ENCODE measurements at regions not wholly inside any gene's neighbourhood (a gene's known extent, or its start where the extent isn't known, plus 50 kb on each side); places are given as distances from the start of the nearest gene placed in this dataset.
"Not testable (repeated sequence)": the region's sequence is repeated elsewhere in the genome, so short reads cannot be mapped to it uniquely, and the experiment has no call there.

DNA sequence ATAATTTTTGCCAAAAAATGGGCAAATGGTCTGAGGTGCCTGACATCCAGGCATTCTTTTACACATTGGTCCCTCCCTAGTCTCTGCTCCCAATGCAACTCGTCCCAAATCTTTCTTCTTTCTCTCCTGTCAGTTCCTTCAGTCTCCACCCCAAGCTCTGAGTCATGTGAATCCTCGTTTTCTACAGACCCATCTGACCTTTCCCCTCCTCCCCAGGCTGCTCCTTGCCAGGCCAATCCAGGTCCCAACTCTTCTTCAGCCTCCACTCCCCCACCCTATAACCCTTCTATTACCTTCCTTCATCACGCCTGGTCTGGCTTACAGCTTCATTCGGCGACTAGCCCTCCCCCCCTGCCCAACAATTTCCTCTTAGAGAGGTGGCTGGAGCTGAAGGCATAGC is 55.3 kb downstream of the BBS10 start:
- H3K36me3 ChIP-seq (ENCODE audit: control insufficient read depth in 5 of 5, insufficient read depth in 5 of 5, low read length in 5 of 5); H3K4me3 ChIP-seq (ENCODE audit: low read depth in 1 of 5, low read length in 5 of 5); H3K27me3 ChIP-seq (ENCODE audit: control insufficient read depth in 5 of 5, insufficient read depth in 4 of 5, low read length in 5 of 5); H3K9ac ChIP-seq (ENCODE audit: low read length in 5 of 5); H3K9me3 ChIP-seq (ENCODE audit: control insufficient read depth in 5 of 5, low read length in 5 of 5); H3K27ac ChIP-seq (ENCODE audit: low read depth, low read length): not testable (repeated sequence)
- H3K4me1 ChIP-seq (ENCODE audit: control insufficient read depth in 5 of 5, insufficient read depth in 5 of 5, low read length in 5 of 5), result peaks cover 0 to 14% (median 5%) of the 10 kb centered on the region in 5 donors

DNA sequence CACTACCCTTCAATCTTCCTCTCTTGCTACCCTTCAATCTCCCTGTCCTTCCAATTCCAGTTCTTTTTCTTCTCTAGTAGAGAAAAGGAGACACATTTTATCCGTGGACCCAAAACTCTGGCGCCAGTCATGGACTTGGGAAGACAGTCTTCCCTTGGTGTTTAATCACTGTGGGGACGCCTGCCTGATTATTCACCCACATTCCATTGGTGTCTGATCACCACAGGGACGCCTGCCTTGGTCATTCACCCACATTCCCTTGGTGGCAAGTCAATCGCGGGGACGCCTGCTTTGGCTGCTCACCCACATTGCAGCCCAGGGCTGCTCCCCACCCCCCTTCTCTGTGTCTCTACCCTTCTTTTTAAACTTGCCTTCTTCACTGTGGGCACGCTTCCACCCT is 55.9 kb downstream of the BBS10 start:
- H3K36me3 ChIP-seq (ENCODE audit: control insufficient read depth in 5 of 5, insufficient read depth in 5 of 5, low read length in 5 of 5); H3K9me3 ChIP-seq (ENCODE audit: control insufficient read depth in 5 of 5, low read length in 5 of 5); H3K9ac ChIP-seq (ENCODE audit: low read length in 5 of 5); H3K4me3 ChIP-seq (ENCODE audit: low read depth in 1 of 5, low read length in 5 of 5); H3K27ac ChIP-seq (ENCODE audit: low read depth, low read length); H3K27me3 ChIP-seq (ENCODE audit: control insufficient read depth in 5 of 5, insufficient read depth in 4 of 5, low read length in 5 of 5): not testable (repeated sequence)
- H3K4me1 ChIP-seq (ENCODE audit: control insufficient read depth in 5 of 5, insufficient read depth in 5 of 5, low read length in 5 of 5), result peaks cover 0 to 14% (median 5%) of the 10 kb centered on the region in 5 donors

DNA sequence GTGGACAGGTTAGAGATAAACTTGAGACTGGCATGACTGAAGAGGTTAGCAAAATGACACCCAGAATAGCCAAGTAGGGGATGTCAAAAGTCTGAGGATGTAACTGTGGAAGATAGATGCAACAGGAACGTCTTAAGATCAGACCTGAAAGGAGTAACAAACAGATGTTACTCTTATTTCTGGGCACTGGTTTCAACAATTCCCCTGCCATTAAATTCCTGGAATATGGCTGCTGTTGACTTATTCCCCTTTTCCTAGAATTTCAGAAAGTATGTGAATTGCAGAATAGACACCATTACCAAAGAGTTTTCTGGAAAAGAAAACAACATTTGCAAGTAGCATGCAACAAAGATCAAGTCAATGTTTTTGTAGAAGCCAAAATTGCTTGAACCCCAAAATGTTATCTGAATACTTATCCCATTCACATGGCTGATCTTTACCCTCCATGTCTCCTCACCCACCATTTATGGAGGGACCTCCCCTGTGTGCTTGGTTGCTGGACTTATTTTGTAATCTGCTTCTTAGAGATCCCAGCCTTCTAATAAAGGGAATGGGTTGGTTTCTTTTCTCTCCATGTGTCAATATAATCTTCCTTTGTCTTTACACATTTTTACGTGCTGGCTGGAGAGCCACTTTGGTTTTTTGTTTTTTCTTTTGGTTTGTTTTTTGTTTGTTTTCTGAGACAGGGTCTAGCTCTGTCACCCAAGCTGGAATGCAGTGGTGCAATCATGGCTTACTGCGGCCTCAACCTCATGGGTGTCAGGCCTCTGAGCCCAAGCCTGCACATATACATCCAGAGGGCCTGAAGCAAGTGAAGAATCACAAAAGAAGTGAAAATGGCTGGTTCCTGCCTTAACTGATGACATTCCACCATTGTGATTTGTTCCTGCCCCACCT is 57.0 kb downstream of the BBS10 start:
- H3K4me3 ChIP-seq (ENCODE audit: low read depth in 1 of 5, low read length in 5 of 5), result no peak overlapping the region
- H3K9me3 ChIP-seq (ENCODE audit: control insufficient read depth in 5 of 5, low read length in 5 of 5), result peaks cover 0 to 2% (median 0%) of the 10 kb centered on the region in 5 donors
- H3K27ac ChIP-seq (ENCODE audit: low read depth, low read length), result peak overlapping the region; percentile 72
- no peaks in the 10 kb centered on the region for H3K36me3 ChIP-seq (ENCODE audit: control insufficient read depth in 5 of 5, insufficient read depth in 5 of 5, low read length in 5 of 5)
- no peaks in the 10 kb centered on the region for H3K27me3 ChIP-seq (ENCODE audit: control insufficient read depth in 5 of 5, insufficient read depth in 4 of 5, low read length in 5 of 5)
- peaks cover 0 to 14% (median 5%) of the 10 kb centered on the region in 5 donors for H3K4me1 ChIP-seq (ENCODE audit: control insufficient read depth in 5 of 5, insufficient read depth in 5 of 5, low read length in 5 of 5)
- H3K9ac ChIP-seq (ENCODE audit: low read length in 5 of 5), result peak overlapping the region in 2 of 5 donors; percentile 1 to 66

DNA sequence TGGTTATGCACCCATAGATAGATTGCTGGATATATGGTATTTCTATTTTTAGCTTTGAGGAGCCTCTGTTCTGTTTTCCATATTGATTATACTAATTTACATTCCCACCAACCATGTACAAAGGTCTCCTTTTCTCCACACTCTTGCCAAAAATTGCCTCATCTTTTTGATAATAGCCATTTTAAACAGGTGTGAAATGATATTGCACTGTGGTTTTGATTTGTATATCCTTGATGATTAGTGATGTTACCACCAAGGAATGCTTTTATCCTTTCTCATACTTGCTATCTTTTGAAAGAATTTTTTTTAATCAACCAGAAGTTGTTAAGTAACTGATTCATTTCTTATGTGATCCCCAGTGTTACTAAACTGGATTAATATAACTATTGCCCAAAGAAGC is 60.0 kb downstream of the BBS10 start:
- no peaks in the 10 kb centered on the region for H3K9me3 ChIP-seq (ENCODE audit: control insufficient read depth in 5 of 5, low read length in 5 of 5)
- peaks cover 0 to 17% (median 5%) of the 10 kb centered on the region in 5 donors for H3K4me1 ChIP-seq (ENCODE audit: control insufficient read depth in 5 of 5, insufficient read depth in 5 of 5, low read length in 5 of 5)
- H3K4me3 ChIP-seq (ENCODE audit: low read depth in 1 of 5, low read length in 5 of 5), result no peak overlapping the region
- no peaks in the 10 kb centered on the region for H3K36me3 ChIP-seq (ENCODE audit: control insufficient read depth in 5 of 5, insufficient read depth in 5 of 5, low read length in 5 of 5)
- H3K9ac ChIP-seq (ENCODE audit: low read length in 5 of 5), result no peak overlapping the region
- H3K27ac ChIP-seq (ENCODE audit: low read depth, low read length), result no peak overlapping the region
- H3K27me3 ChIP-seq (ENCODE audit: control insufficient read depth in 5 of 5, insufficient read depth in 4 of 5, low read length in 5 of 5), result no peaks in the 10 kb centered on the region

DNA sequence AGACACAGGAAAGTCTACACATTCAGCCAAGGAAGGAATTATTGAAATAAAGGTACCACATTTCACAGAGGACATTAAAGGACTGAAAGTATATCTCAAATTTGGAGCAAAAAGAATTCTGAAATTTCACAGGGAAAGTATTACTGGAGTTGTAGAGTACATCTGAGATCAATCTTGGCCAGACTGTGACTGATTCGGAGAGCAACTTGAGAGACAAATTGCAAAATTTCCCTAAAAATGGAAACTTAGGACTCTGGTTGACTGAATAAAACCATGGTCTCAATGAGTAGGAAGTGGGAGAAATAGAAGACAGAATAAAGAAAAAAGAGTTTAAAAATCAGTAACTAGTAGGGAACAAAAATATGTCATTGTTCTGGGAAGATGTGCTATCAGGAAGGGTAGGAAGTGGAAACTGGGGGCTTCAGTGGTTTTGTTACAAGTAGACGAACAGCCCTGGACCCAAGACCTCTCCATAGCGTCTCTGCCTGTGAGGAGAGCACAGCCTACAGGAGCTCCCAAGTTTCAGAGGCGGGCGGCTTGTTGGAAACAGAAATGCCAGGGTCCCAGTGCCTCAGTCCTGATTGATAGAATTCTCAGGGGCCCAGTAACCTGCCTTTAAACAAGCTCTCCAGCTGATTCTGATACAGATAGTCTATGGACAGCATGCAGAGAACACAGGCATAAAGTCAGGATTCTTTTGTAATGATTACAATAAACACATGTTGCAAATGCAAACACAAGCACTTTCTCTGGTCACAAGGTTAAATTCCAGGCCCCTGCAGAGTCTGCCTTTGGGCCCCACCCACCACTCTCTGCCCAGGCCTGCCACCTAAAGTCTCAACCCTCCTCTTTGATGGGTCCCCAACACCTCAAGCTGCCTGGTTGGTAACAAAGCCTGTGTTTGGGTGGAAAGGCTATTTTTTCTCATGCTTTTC is 63.1 kb downstream of the BBS10 start:
- Histone ChIP-seq H3K9ac (ENCODE audit: low read length in 5 of 5) (no peak overlapping the region), H3K9me3 (ENCODE audit: control insufficient read depth in 5 of 5, low read length in 5 of 5) (no peaks in the 10 kb centered on the region), H3K27me3 (ENCODE audit: control insufficient read depth in 5 of 5, insufficient read depth in 4 of 5, low read length in 5 of 5) (no peaks in the 10 kb centered on the region), H3K36me3 (ENCODE audit: control insufficient read depth in 5 of 5, insufficient read depth in 5 of 5, low read length in 5 of 5) (no peaks in the 10 kb centered on the region), H3K4me1 (ENCODE audit: control insufficient read depth in 5 of 5, insufficient read depth in 5 of 5, low read length in 5 of 5) (peaks cover 0 to 9% (median 0%) of the 10 kb centered on the region in 5 donors), H3K27ac (ENCODE audit: low read depth, low read length) (no peak overlapping the region), H3K4me3 (ENCODE audit: low read depth in 1 of 5, low read length in 5 of 5) (no peak overlapping the region)

DNA sequence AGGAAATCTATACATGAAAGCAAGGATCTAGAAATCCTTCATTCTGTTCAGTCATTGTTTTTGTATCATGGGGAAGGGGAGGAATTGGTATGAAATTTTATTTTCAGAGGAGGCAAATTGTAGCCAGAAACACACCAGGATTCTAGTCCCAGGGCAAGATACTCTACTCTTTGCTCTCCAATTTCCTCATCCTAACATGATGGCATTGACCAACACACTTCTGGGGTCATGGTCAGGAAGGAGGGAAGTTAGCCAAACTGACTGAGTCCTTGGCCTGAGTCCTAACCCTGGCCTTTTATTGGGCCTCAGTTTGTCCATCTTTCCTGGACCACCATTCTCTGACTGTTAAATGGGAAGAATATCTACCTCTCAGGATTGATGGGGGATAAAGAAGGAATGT is 65.5 kb downstream of the BBS10 start:
- Histone ChIP-seq H3K9me3 (ENCODE audit: control insufficient read depth in 5 of 5, low read length in 5 of 5) (no peaks in the 10 kb centered on the region), H3K27me3 (ENCODE audit: control insufficient read depth in 5 of 5, insufficient read depth in 4 of 5, low read length in 5 of 5) (no peaks in the 10 kb centered on the region), H3K36me3 (ENCODE audit: control insufficient read depth in 5 of 5, insufficient read depth in 5 of 5, low read length in 5 of 5) (no peaks in the 10 kb centered on the region), H3K4me1 (ENCODE audit: control insufficient read depth in 5 of 5, insufficient read depth in 5 of 5, low read length in 5 of 5) (peaks cover 0 to 9% (median 0%) of the 10 kb centered on the region in 5 donors), H3K4me3 (ENCODE audit: low read depth in 1 of 5, low read length in 5 of 5) (no peak overlapping the region), H3K27ac (ENCODE audit: low read depth, low read length) (no peak overlapping the region), H3K9ac (ENCODE audit: low read length in 5 of 5) (no peak overlapping the region)

DNA sequence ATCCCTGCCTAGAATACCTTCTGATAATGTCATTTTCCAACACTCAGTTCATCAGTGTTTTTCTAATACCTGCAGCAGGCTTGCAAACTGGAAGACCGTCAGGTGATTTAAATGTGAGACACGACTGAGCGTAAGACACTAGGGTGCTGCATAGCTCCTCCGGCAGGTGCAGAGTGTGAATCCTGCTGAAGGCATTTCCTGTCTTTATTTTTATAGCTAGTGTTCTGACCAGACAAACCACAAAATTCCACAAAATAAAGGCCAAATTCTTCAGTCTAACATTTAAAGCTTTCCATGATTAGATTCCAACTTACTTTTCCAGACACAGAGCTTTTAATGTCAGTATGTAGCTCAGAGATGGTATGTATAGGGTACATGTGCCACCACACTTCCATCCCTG is 70.7 kb downstream of the BBS10 start:
- no peaks in the 10 kb centered on the region for H3K9me3 ChIP-seq (ENCODE audit: control insufficient read depth in 5 of 5, low read length in 5 of 5)
- H3K27me3 ChIP-seq (ENCODE audit: control insufficient read depth in 5 of 5, insufficient read depth in 4 of 5, low read length in 5 of 5), result no peaks in the 10 kb centered on the region
- no peaks in the 10 kb centered on the region for H3K36me3 ChIP-seq (ENCODE audit: control insufficient read depth in 5 of 5, insufficient read depth in 5 of 5, low read length in 5 of 5)
- H3K4me3 ChIP-seq (ENCODE audit: low read depth in 1 of 5, low read length in 5 of 5), result no peak overlapping the region
- no peak overlapping the region for H3K9ac ChIP-seq (ENCODE audit: low read length in 5 of 5)
- no peak overlapping the region for H3K27ac ChIP-seq (ENCODE audit: low read depth, low read length)
- H3K4me1 ChIP-seq (ENCODE audit: control insufficient read depth in 5 of 5, insufficient read depth in 5 of 5, low read length in 5 of 5), result peaks cover 0 to 10% (median 5%) of the 10 kb centered on the region in 5 donors

DNA sequence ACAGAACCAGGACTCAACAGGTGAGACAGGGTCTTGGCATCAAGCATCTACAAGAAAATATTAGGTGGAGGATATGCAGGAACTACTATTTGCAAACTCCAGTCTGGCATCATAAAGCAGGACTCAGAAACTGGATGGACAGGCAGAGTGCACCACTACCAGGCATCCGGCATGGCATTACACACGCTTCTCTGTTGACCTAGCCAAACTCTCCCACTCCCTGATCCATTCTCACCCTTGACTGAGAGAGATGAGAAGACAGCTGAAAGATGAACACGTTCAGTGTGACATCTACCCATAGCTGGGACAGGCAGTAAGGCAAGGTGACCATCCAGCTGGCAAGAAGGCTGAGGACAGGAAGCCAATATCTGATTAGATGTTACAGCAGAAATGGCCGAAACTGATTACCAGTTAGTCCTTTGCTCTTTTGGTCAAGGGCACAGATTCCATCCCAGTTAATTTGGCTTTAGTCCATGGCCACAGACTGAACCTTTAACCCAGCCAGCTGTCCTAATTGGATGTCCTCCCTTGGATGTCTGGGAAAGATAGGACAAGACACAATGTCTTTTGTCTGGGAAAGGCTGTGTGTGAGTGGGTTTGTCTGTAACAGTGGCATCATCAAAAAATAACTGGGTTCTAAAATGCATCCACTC is 71.6 kb downstream of the BBS10 start:
- Histone ChIP-seq H3K27ac (ENCODE audit: low read depth, low read length) (no peak overlapping the region), H3K9ac (ENCODE audit: low read length in 5 of 5) (no peak overlapping the region), H3K9me3 (ENCODE audit: control insufficient read depth in 5 of 5, low read length in 5 of 5) (no peaks in the 10 kb centered on the region), H3K4me1 (ENCODE audit: control insufficient read depth in 5 of 5, insufficient read depth in 5 of 5, low read length in 5 of 5) (peaks cover 0 to 11% (median 5%) of the 10 kb centered on the region in 5 donors), H3K4me3 (ENCODE audit: low read depth in 1 of 5, low read length in 5 of 5) (no peak overlapping the region), H3K27me3 (ENCODE audit: control insufficient read depth in 5 of 5, insufficient read depth in 4 of 5, low read length in 5 of 5) (no peaks in the 10 kb centered on the region), H3K36me3 (ENCODE audit: control insufficient read depth in 5 of 5, insufficient read depth in 5 of 5, low read length in 5 of 5) (no peaks in the 10 kb centered on the region)

DNA sequence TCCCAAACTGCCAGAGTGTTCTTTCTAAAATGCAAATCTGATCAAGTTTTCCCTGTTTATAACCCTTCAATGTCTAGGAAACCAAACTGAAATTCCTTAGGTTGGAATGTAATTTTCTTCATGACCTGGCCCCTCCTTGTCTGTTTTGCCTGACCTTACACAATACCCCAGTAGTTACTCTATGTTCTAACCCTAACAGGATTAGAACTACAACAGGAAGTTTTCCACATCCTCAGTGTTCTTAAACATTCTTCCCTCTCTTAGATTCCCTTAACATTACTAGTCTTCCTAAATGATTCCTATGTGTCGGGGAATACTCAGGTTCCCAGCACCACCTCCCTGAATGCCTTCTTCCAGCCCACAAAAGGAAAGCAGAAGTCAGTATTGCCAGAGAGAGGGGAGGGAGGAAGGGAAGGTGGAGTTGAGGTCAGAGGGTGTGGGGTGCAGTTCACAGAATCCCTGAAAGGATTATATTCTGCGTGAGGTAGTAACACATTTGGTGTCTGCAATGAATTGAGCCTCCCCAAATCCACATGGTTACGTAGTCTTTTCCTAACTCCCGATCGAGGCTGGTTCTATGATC is 72.6 kb downstream of the BBS10 start:
- H3K27ac ChIP-seq (ENCODE audit: low read depth, low read length), result no peak overlapping the region
- no peaks in the 10 kb centered on the region for H3K27me3 ChIP-seq (ENCODE audit: control insufficient read depth in 5 of 5, insufficient read depth in 4 of 5, low read length in 5 of 5)

More for the DNA sequence above, 72.6 kb downstream of the BBS10 start:
- Histone ChIP-seq H3K4me3 (ENCODE audit: low read depth in 1 of 5, low read length in 5 of 5) (no peak overlapping the region), H3K9me3 (ENCODE audit: control insufficient read depth in 5 of 5, low read length in 5 of 5) (no peaks in the 10 kb centered on the region), H3K9ac (ENCODE audit: low read length in 5 of 5) (no peak overlapping the region), H3K36me3 (ENCODE audit: control insufficient read depth in 5 of 5, insufficient read depth in 5 of 5, low read length in 5 of 5) (no peaks in the 10 kb centered on the region), H3K4me1 (ENCODE audit: control insufficient read depth in 5 of 5, insufficient read depth in 5 of 5, low read length in 5 of 5) (peaks cover 0 to 11% (median 5%) of the 10 kb centered on the region in 5 donors)
